Panc1 (cell line): ENCODE measurements at regions not wholly inside any gene's neighbourhood (a gene's known extent, or its start where the extent isn't known, plus 50 kb on each side); places are given as distances from the start of the nearest gene placed in this dataset.

Experiments used
- POLR2AphosphoS5 ChIP-seq: IDR thresholded peaks from 2 replicates; pipeline ENCODE4 v1.6.1; 2012; ENCODE audit warnings: mild to moderate bottlenecking, low read depth, low read length, moderate library complexity
- REST ChIP-seq, 2 experiments: IDR thresholded peaks; 2 replicates each; pipeline ENCODE4 v1.6.1; 2011 to 2012; ENCODE audit warnings: low read depth in 2 of 2, control low read depth in 1 of 2, low read length in 1 of 2, mild to moderate bottlenecking in 1 of 2, moderate library complexity in 1 of 2; ENCODE audit not compliant: insufficient read depth in 1 of 2
- TF ChIP-seq, protein P1 (sequence below): fragments of 450-650 bp; IDR thresholded peaks from 2 replicates; pipeline ENCODE4 v1.5.1; 2017; ENCODE audit warnings: mild to moderate bottlenecking

- no peak for TF ChIP-seq REST (IDR thresholded peaks at IDR 0.05; ENCODE audit: insufficient read depth in 1 of 2, low read depth in 2 of 2, low read length in 1 of 2)
- no peak for TF ChIP-seq POLR2AphosphoS5
- TF ChIP-seq, protein P1, sequence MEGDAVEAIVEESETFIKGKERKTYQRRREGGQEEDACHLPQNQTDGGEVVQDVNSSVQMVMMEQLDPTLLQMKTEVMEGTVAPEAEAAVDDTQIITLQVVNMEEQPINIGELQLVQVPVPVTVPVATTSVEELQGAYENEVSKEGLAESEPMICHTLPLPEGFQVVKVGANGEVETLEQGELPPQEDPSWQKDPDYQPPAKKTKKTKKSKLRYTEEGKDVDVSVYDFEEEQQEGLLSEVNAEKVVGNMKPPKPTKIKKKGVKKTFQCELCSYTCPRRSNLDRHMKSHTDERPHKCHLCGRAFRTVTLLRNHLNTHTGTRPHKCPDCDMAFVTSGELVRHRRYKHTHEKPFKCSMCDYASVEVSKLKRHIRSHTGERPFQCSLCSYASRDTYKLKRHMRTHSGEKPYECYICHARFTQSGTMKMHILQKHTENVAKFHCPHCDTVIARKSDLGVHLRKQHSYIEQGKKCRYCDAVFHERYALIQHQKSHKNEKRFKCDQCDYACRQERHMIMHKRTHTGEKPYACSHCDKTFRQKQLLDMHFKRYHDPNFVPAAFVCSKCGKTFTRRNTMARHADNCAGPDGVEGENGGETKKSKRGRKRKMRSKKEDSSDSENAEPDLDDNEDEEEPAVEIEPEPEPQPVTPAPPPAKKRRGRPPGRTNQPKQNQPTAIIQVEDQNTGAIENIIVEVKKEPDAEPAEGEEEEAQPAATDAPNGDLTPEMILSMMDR = no peak
Observed at GRCh38 chr5:159746707-159747106, 169.6 kb upstream of the ADRA1B start.
